ENCODE measurements at regions not wholly inside any gene's neighbourhood (a gene's known extent, or its start where the extent isn't known, plus 50 kb on each side); places are given as distances from the start of the nearest gene placed in this dataset.
"Not testable (repeated sequence)": the region's sequence is repeated elsewhere in the genome, so short reads cannot be mapped to it uniquely, and the experiment has no call there.

- no peak for DNase-seq (ENCODE audit: low read depth in 2 of 2)
Measured at GRCh38 chr14:49121246-49121645, 464.9 kb downstream of the RPS29 start.

- no peak for DNase-seq (ENCODE audit: low read depth in 2 of 2)
Measured at GRCh38 chr14:49114161-49114893, 471.9 kb downstream of the RPS29 start.

GRCh38 chr14:49106741-49107667 is 479.2 kb downstream of the RPS29 start:
- DNase-seq (ENCODE audit: low read depth in 2 of 2), result no peak

- DNase-seq (ENCODE audit: low read depth in 2 of 2), result no peak
Measured at GRCh38 chr14:49105956-49106355, 480.2 kb downstream of the RPS29 start.

GRCh38 chr14:49105512-49105911 is 480.7 kb downstream of the RPS29 start:
- no peak for DNase-seq (ENCODE audit: low read depth in 2 of 2)

GRCh38 chr14:49092345-49092744 is 493.8 kb downstream of the RPS29 start:
- no peak for DNase-seq (ENCODE audit: low read depth in 2 of 2)

- DNase-seq (ENCODE audit: low read depth in 2 of 2), result no peak
Measured at GRCh38 chr14:49089107-49089506, 497.1 kb downstream of the RPS29 start.

- DNase-seq (ENCODE audit: low read depth in 2 of 2), result not testable (repeated sequence)
Measured at GRCh38 chr14:49073292-49073691, 512.9 kb downstream of the RPS29 start.

GRCh38 chr14:49058511-49058910 is 527.7 kb downstream of the RPS29 start:
- no peak for DNase-seq (ENCODE audit: low read depth in 2 of 2)

GRCh38 chr14:49057838-49058510 is 528.2 kb downstream of the RPS29 start:
- no peak for DNase-seq (ENCODE audit: low read depth in 2 of 2)

- DNase-seq (ENCODE audit: low read depth in 2 of 2), result no peak
Measured at GRCh38 chr14:49056021-49056420, 530.2 kb downstream of the RPS29 start.

GRCh38 chr14:49052521-49052920 is 533.7 kb downstream of the RPS29 start:
- DNase-seq (ENCODE audit: low read depth in 2 of 2), result no peak

- DNase-seq (ENCODE audit: low read depth in 2 of 2), result no peak
Measured at GRCh38 chr14:49051328-49052060, 534.7 kb downstream of the RPS29 start.

- DNase-seq (ENCODE audit: low read depth in 2 of 2), result no peak
Measured at GRCh38 chr14:49050822-49051221, 535.4 kb downstream of the RPS29 start.

GRCh38 chr14:49049711-49050110 is 536.5 kb downstream of the RPS29 start:
- DNase-seq (ENCODE audit: low read depth in 2 of 2), result no peak

GRCh38 chr14:49044981-49045380 is 541.2 kb downstream of the RPS29 start:
- no peak for DNase-seq (ENCODE audit: low read depth in 2 of 2)

- DNase-seq (ENCODE audit: low read depth in 2 of 2), result no peak
Measured at GRCh38 chr14:49036984-49037516, 549.1 kb downstream of the RPS29 start.

- DNase-seq (ENCODE audit: low read depth in 2 of 2), result no peak
Measured at GRCh38 chr14:49036266-49036665, 549.9 kb downstream of the RPS29 start.

- DNase-seq (ENCODE audit: low read depth in 2 of 2), result no peak
Measured at GRCh38 chr14:49033131-49033530, 553.0 kb downstream of the RPS29 start.

GRCh38 chr14:49031710-49032109 is 554.5 kb downstream of the RPS29 start:
- not testable (repeated sequence) for DNase-seq (ENCODE audit: low read depth in 2 of 2)

- no peak for DNase-seq (ENCODE audit: low read depth in 2 of 2)
Measured at GRCh38 chr14:49019467-49020115, 566.6 kb downstream of the RPS29 start.

Measured in lung microvascular endothelial cell (primary cell).